Neural progenitor cell (in vitro differentiated cells): ENCODE measurements at regions not wholly inside any gene's neighbourhood (a gene's known extent, or its start where the extent isn't known, plus 50 kb on each side); places are given as distances from the start of the nearest gene placed in this dataset.

ENCODE experiments used
- DNase-seq: peaks from one replicate; pipeline ENCODE4 v3.0.0-alpha.2; 2016; ENCODE audit warnings: low spot score
- H2AFZ ChIP-seq: fragments of 200-600 bp; sonication (generic); replicated peaks from 2 replicates; pipeline ENCODE4 v1.6.1; 2016; ENCODE audit warnings: antibody characterized with exemption
- H3F3A ChIP-seq: fragments of 200-600 bp; sonication (generic); 2 replicates; pipeline ENCODE4 v1.6.1; 2016; ENCODE audit warnings: antibody characterized with exemption, low read depth
- H3K27ac ChIP-seq: fragments of 200-600 bp; sonication (generic); 2 replicates; pipeline ENCODE4 v1.5.1; 2016; ENCODE audit warnings: mild to moderate bottlenecking
- H3K27me3 ChIP-seq: fragments of 200-600 bp; sonication (generic); 2 replicates; pipeline ENCODE4 v1.6.1; 2016; ENCODE audit warnings: mild to moderate bottlenecking, moderate library complexity
- H3K36me3 ChIP-seq: fragments of 200-600 bp; sonication (generic); 2 replicates; pipeline ENCODE4 v1.5.1; 2016
- H3K4me1 ChIP-seq: fragments of 200-600 bp; sonication (generic); 2 replicates; pipeline ENCODE4 v1.6.1; 2016; ENCODE audit warnings: mixed run types
- H3K4me2 ChIP-seq: fragments of 200-600 bp; sonication (generic); 2 replicates; pipeline ENCODE4 v1.6.1; 2016
- H3K4me3 ChIP-seq: fragments of 200-600 bp; sonication (generic); 2 replicates; pipeline ENCODE4 v1.5.1; 2016
- H3K79me2 ChIP-seq: fragments of 200-600 bp; sonication (generic); 2 replicates; pipeline ENCODE4 v1.6.1; 2016; ENCODE audit warnings: low read depth
- H3K9ac ChIP-seq: fragments of 200-600 bp; sonication (generic); 2 replicates; pipeline ENCODE4 v1.6.1; 2016
- H3K9me3 ChIP-seq: fragments of 200-600 bp; sonication (generic); 2 replicates; pipeline ENCODE4 v1.5.1; 2016; ENCODE audit warnings: low read depth
- H4K20me1 ChIP-seq: fragments of 200-600 bp; sonication (generic); 2 replicates; pipeline ENCODE4 v1.6.1; 2016; ENCODE audit warnings: low read depth
- H3K27ac Mint-ChIP-seq: 3 replicates; pipeline ENCODE4 v1.8.0; 2021; ENCODE audit warnings: mixed read lengths
- H3K27me3 Mint-ChIP-seq: 2 replicates; pipeline ENCODE4 v1.8.0; 2022; ENCODE audit warnings: low read depth, mild to moderate bottlenecking, inconsistent platforms, moderate library complexity, mixed read lengths; ENCODE audit not compliant: insufficient read depth
- H3K36me3 Mint-ChIP-seq: 3 replicates; pipeline ENCODE4 v1.8.0; 2021; ENCODE audit warnings: mixed read lengths
- H3K4me1 Mint-ChIP-seq: 3 replicates; pipeline ENCODE4 v1.8.0; 2021; ENCODE audit warnings: mixed read lengths
- H3K4me3 Mint-ChIP-seq: 3 replicates; pipeline ENCODE4 v1.8.0; 2021; ENCODE audit warnings: mild to moderate bottlenecking, moderate library complexity, mixed read lengths
- H3K9me3 Mint-ChIP-seq: 3 replicates; pipeline ENCODE4 v1.8.0; 2020; ENCODE audit warnings: mixed read lengths
- CTCF ChIP-seq: fragments of 200-600 bp; sonication (generic); IDR thresholded peaks from 2 replicates; pipeline ENCODE4 v1.5.1; 2017; ENCODE audit warnings: antibody characterized with exemption, mild to moderate bottlenecking
- EZH2 ChIP-seq: fragments of 200-600 bp; sonication (generic); IDR thresholded peaks from 2 replicates; pipeline ENCODE4 v1.6.1; 2017; ENCODE audit warnings: antibody characterized with exemption, mild to moderate bottlenecking, moderate library complexity
- EZH2phosphoT487 ChIP-seq: fragments of 200-600 bp; sonication (generic); IDR thresholded peaks from 2 replicates; pipeline ENCODE4 v1.6.1; 2017; ENCODE audit warnings: antibody characterized with exemption

DNA sequence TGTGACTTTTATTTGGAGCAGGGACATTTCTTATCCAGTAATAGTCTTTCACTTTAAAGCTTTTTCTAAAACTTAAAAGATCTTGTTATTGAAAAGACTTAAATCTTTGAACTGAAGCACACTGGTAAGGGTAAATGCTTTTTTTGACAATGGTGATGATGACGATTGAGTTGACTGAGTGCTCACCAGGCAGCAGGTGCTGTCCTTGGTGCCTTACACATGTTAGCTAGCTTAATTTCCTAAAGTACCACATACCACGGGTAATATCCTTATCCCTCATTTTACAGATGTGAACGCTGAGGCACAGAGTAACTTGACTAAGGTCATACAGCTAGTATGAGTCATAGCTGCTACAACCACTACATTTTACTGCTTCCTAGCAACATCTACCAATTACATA is 200.0 kb downstream of the XPNPEP1 start:
- Mint-ChIP-seq H3K27ac (no peak overlapping the region), H3K9me3 (no peaks in the 10 kb centered on the region), H3K27me3 (peaks cover 3% of the 10 kb centered on the region), H3K36me3 (no peaks in the 10 kb centered on the region), H3K4me3 (no peak overlapping the region), H3K4me1 (peaks cover 3% of the 10 kb centered on the region)
- no peaks in the 10 kb centered on the region for H3K4me1 ChIP-seq
- no peak overlapping the region for H3K9ac ChIP-seq
- no peaks in the 10 kb centered on the region for H3K27me3 ChIP-seq
- H3K9me3 ChIP-seq, result no peaks in the 10 kb centered on the region
- no peaks in the 10 kb centered on the region for H3F3A ChIP-seq
- no peak overlapping the region for H3K4me3 ChIP-seq
- H3K27ac ChIP-seq, result no peak overlapping the region
- no peaks in the 10 kb centered on the region for H4K20me1 ChIP-seq
- H3K4me2 ChIP-seq, result no peak overlapping the region
- no peaks in the 10 kb centered on the region for H3K79me2 ChIP-seq
- no peaks in the 10 kb centered on the region for H3K36me3 ChIP-seq
- DNase-seq, result no peak
- TF ChIP-seq EZH2 (no peak), EZH2phosphoT487 (no peak), CTCF (no peak)
- no peak overlapping the region for H2AFZ ChIP-seq

DNA sequence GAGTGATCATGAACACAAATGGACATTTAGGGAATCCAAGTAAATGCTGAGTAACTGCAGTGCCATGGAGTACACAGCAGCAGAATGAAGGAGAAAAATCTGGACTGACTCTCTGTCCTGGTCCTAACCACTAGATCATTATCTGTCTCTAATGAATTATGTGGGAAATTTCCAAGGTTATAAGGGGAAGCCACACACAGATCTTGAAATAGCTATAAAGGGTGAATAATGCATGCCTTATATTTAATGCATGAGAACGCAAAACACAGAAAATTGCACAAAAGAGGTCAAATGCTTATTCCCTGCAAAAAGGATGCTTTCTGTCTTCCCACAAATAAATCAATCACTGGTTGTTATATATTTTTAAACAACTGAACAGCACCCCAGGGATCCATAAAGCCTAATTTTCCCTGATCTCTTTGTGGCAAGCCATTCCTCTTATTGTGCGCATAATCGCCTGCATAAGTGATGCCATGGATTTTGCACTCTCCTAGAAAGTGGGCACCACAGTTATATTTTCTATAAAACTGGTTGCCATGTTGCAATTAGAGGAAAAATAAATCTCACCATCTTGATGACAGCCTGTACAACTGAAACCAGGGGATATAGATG is 201.8 kb downstream of the XPNPEP1 start:
- Histone ChIP-seq H3K27me3 (no peaks in the 10 kb centered on the region), H3K4me2 (no peak overlapping the region), H4K20me1 (no peaks in the 10 kb centered on the region), H3K27ac (no peak overlapping the region), H3K36me3 (no peaks in the 10 kb centered on the region), H3K9me3 (no peaks in the 10 kb centered on the region), H3K4me3 (no peak overlapping the region), H3K79me2 (no peaks in the 10 kb centered on the region), H2AFZ (no peak overlapping the region), H3K4me1 (no peaks in the 10 kb centered on the region), H3K9ac (no peak overlapping the region), H3F3A (no peaks in the 10 kb centered on the region)
- H3K4me3 Mint-ChIP-seq, result no peak overlapping the region
- H3K27me3 Mint-ChIP-seq, result peaks cover 3% of the 10 kb centered on the region
- H3K4me1 Mint-ChIP-seq, result peaks cover 3% of the 10 kb centered on the region
- H3K27ac Mint-ChIP-seq, result no peak overlapping the region
- TF ChIP-seq EZH2phosphoT487 (no peak), CTCF (no peak), EZH2 (no peak)
- no peaks in the 10 kb centered on the region for H3K9me3 Mint-ChIP-seq
- DNase-seq, result no peak
- no peaks in the 10 kb centered on the region for H3K36me3 Mint-ChIP-seq

DNA sequence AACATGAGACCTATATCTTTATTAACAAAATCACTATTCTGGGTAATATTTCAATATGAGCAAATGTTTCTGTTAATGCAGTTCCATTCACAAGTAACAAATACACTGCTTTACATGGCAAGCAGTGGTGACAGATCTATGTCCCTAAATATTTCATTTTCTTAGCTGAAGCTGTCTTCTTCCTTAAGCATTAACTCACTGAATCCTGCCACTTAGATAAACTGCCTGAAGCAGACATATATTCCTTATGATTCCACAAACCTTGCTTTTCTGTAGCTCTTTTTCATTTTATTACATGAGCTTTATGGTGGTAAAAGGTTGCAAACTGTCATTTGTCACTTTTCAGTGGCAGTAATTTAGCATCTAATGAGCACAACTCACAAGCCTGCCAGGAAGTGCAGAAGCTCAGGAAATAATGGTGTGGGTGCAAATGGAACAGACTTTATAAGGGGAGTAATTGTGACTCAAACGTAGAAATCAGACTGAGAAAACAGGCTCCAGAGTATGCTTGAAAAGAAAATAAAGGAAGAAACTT is 217.2 kb downstream of the XPNPEP1 start:
- DNase-seq, result no peak
- Mint-ChIP-seq H3K9me3 (peaks cover 9% of the 10 kb centered on the region), H3K27me3 (peaks cover 6% of the 10 kb centered on the region), H3K4me1 (no peaks in the 10 kb centered on the region), H3K4me3 (no peak overlapping the region), H3K27ac (no peak overlapping the region), H3K36me3 (no peaks in the 10 kb centered on the region)
- no peaks in the 10 kb centered on the region for H3K27me3 ChIP-seq
- no peaks in the 10 kb centered on the region for H3K79me2 ChIP-seq
- no peak overlapping the region for H3K4me3 ChIP-seq
- H3K4me2 ChIP-seq, result no peak overlapping the region
- TF ChIP-seq EZH2phosphoT487, result no peak
- TF ChIP-seq CTCF, result no peak
- no peak for TF ChIP-seq EZH2
- no peaks in the 10 kb centered on the region for H4K20me1 ChIP-seq
- no peak overlapping the region for H3K27ac ChIP-seq
- H3K9ac ChIP-seq, result no peak overlapping the region
- no peaks in the 10 kb centered on the region for H3K9me3 ChIP-seq
- H3F3A ChIP-seq, result no peaks in the 10 kb centered on the region
- H2AFZ ChIP-seq, result no peak overlapping the region
- H3K4me1 ChIP-seq, result no peaks in the 10 kb centered on the region
- no peaks in the 10 kb centered on the region for H3K36me3 ChIP-seq
